IMR-90 (cell line): ENCODE measurements at regions not wholly inside any gene's neighbourhood (a gene's known extent, or its start where the extent isn't known, plus 50 kb on each side); places are given as distances from the start of the nearest gene placed in this dataset.

Experiments used
- CTCF ChIP-seq: conservative IDR thresholded peaks from 2 replicates; pipeline ENCODE4 v1.5.1; 2012; ENCODE audit warnings: mild to moderate bottlenecking, low read depth, low read length, improper control_type of control experiment
- MAFK ChIP-seq: IDR thresholded peaks from 2 replicates; pipeline ENCODE4 v1.6.1; 2012; ENCODE audit warnings: low read depth, low read length, improper control_type of control experiment
- NFE2L2 ChIP-seq: fragments of 150-350 bp; IDR thresholded peaks from 2 replicates; pipeline ENCODE4 v1.6.1; 2016; ENCODE audit warnings: low read depth, mild to moderate bottlenecking, low read length
- POLR2A ChIP-seq: IDR thresholded peaks from 2 replicates; pipeline ENCODE4 v1.6.1; 2012; ENCODE audit warnings: mild to moderate bottlenecking, low read depth, low read length
- RAD21 ChIP-seq: IDR thresholded peaks from 2 replicates; pipeline ENCODE4 v1.6.1; 2012; ENCODE audit warnings: low read length, improper control_type of control experiment
- USF2 ChIP-seq: fragments of 150-350 bp; IDR thresholded peaks from 2 replicates; pipeline ENCODE4 v1.6.1; 2017; ENCODE audit warnings: mild to moderate bottlenecking, antibody characterized with exemption, low read length, low read depth

- TF ChIP-seq POLR2A: no peak
- no peak for TF ChIP-seq RAD21
- TF ChIP-seq CTCF: no peak
- no peak for TF ChIP-seq MAFK
- no peak for TF ChIP-seq USF2
- TF ChIP-seq NFE2L2: no peak
These were observed 1036.2 kb upstream of the FLRT2 start for GRCh38 chr14:84493779-84494178.
